ENCODE measurements at regions not wholly inside any gene's neighbourhood (a gene's known extent, or its start where the extent isn't known, plus 50 kb on each side); places are given as distances from the start of the nearest gene placed in this dataset.

DNA sequence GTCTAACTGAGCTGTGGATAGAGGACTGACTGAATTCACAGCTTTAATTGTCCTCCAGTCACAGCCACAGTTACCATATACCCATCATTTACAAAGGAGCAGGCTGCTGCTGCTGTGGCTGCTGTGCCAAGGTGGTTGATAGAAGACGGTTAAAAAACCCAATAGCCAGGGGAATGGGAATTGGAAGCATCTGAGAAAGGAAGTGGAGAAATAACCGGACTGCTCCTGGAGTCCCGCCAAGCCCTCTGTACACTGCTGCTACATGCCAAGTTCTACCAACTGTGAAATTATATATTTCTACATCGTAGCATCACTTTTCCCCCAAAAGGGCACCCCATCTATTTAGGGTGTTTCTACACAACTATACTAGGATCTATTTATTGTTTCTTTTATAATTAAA, 279.7 kb upstream of the ARX start (continued):
- TF ChIP-seq CREB1 (IDR thresholded peaks at IDR 0.05; ENCODE audit: low read depth) = no peak
- TF ChIP-seq, protein P1, sequence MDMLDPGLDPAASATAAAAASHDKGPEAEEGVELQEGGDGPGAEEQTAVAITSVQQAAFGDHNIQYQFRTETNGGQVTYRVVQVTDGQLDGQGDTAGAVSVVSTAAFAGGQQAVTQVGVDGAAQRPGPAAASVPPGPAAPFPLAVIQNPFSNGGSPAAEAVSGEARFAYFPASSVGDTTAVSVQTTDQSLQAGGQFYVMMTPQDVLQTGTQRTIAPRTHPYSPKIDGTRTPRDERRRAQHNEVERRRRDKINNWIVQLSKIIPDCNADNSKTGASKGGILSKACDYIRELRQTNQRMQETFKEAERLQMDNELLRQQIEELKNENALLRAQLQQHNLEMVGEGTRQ (IDR thresholded peaks at IDR 0.05; ENCODE audit: borderline replicate concordance, low read depth, low read length) = no peak

DNA sequence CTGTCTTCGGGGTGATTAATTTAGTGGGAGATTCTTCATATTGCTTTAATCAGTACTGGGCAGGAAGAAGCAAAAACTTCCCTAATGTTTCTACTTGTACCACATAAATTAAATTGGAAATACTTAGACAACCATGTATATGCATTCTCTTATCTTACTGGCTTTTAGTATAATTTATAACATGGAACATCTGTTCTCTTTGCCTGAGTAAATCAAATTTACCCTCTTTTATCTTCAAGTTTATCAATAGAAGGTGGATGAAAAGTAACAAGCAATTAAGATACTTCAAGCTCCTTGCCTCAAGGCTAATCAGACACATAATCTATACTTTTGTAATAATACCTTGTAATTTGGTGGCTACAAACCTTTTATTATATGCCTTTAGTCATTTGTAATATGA, 274.4 kb upstream of the ARX start:
- no peak overlapping the region for H2AFZ ChIP-seq (ENCODE audit: control insufficient read depth, low read depth, low read length)
- H4K20me1 ChIP-seq (ENCODE audit: control insufficient read depth, insufficient read depth) = no peaks in the 10 kb centered on the region
- no peaks in the 10 kb centered on the region for H3K27me3 ChIP-seq (replicated peaks in 1 of 2; ENCODE audit: control insufficient read depth in 2 of 2, insufficient read depth in 2 of 2, low read length in 1 of 2)
- no peak for TF ChIP-seq BACH1 (IDR thresholded peaks at IDR 0.05; ENCODE audit: borderline replicate concordance)
- TF ChIP-seq RELA (IDR thresholded peaks at IDR 0.05; ENCODE audit: borderline replicate concordance, partially characterized antibody) = no peak
- TF ChIP-seq JUND (IDR thresholded peaks at IDR 0.05; ENCODE audit: low read depth, low read length) = no peak
- no peak for TF ChIP-seq KDM1A (IDR thresholded peaks at IDR 0.05; ENCODE audit: borderline replicate concordance)
- TF ChIP-seq, protein P2, sequence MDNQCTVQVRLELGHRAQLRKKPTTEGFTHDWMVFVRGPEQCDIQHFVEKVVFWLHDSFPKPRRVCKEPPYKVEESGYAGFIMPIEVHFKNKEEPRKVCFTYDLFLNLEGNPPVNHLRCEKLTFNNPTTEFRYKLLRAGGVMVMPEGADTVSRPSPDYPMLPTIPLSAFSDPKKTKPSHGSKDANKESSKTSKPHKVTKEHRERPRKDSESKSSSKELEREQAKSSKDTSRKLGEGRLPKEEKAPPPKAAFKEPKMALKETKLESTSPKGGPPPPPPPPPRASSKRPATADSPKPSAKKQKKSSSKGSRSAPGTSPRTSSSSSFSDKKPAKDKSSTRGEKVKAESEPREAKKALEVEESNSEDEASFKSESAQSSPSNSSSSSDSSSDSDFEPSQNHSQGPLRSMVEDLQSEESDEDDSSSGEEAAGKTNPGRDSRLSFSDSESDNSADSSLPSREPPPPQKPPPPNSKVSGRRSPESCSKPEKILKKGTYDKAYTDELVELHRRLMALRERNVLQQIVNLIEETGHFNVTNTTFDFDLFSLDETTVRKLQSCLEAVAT (IDR thresholded peaks at IDR 0.05) = no peak
- no peak for TF ChIP-seq CBFB (IDR thresholded peaks at IDR 0.05; ENCODE audit: low read depth)
- TF ChIP-seq FOXM1 (IDR thresholded peaks at IDR 0.05; ENCODE audit: low read depth, low read length) = no peak
- no peak for TF ChIP-seq NFIC (IDR thresholded peaks at IDR 0.05; ENCODE audit: low read depth, low read length)
- TF ChIP-seq POLR2AphosphoS5 (IDR thresholded peaks at IDR 0.05; ENCODE audit: low read length) = no peak
- no peak for TF ChIP-seq POU2F2 (IDR thresholded peaks at IDR 0.05; ENCODE audit: borderline replicate concordance, low read depth, low read length)
- no peak for TF ChIP-seq ZZZ3 (IDR thresholded peaks at IDR 0.05; ENCODE audit: control insufficient read depth, insufficient read length, low read depth)
- in situ Hi-C loops (cut with MboI) (no loop called here), intact Hi-C loops (cut with micrococcal nuclease; ENCODE audit: unreplicated experiment) (no loop called here)
- no peak for FAIRE-seq
- H3K36me3 ChIP-seq (ENCODE audit: control insufficient read depth in 2 of 2, insufficient read depth in 2 of 2, low read length in 1 of 2) = no peaks in the 10 kb centered on the region
- ChIA-PET POLR2A (no interaction called here), CTCF (no interaction called here), SMC1A (ENCODE audit: uncharacterized antibody, unreplicated experiment) (no interaction called here), RAD21 (ENCODE audit: unreplicated experiment) (no interaction called here)
- no peaks in the 10 kb centered on the region for H3K4me1 ChIP-seq (ENCODE audit: control insufficient read depth, insufficient read depth, low read length)
- no TSS peak for BruUV-seq (replicated peaks)
- no peak for DNase-seq (ENCODE audit: low read depth, low spot score)
- no peaks in the 10 kb centered on the region for H3K79me2 ChIP-seq (ENCODE audit: control insufficient read depth, insufficient read depth, low read length)
- H3K9ac ChIP-seq (ENCODE audit: control insufficient read depth, insufficient read depth, low read length) = no peak overlapping the region
- no peak overlapping the region for H3K4me3 ChIP-seq
- WGBS (ENCODE audit: insufficient coverage, insufficient replicate concordance, low lambda C conversion rate, missing lambda C conversion rate) = 0% methylated on average over 1 of the region's 1 CpG
- H3K9me3 ChIP-seq (replicated peaks; ENCODE audit: control insufficient read depth, insufficient read depth, low read length) = no peaks in the 10 kb centered on the region; the same call in 2 of the 3 replicates
- no peak for ATAC-seq
- H3K4me2 ChIP-seq (ENCODE audit: control insufficient read depth, insufficient read depth) = no peak overlapping the region
- H3K27ac ChIP-seq (ENCODE audit: control insufficient read depth, insufficient read depth) = no peak overlapping the region
